ENCODE measurements at regions not wholly inside any gene's neighbourhood (a gene's known extent, or its start where the extent isn't known, plus 50 kb on each side); places are given as distances from the start of the nearest gene placed in this dataset.

GRCh38 chr20:17872959-17873358, 95.6 kb downstream of the SNX5 start:
- TF ChIP-seq ONECUT2 (CRISPR knock-in tag; IDR thresholded peaks at IDR 0.05) (no peak), ATF3 (CRISPR knock-in tag; IDR thresholded peaks at IDR 0.05) (no peak), NR2C2 (CRISPR knock-in tag; IDR thresholded peaks at IDR 0.05; ENCODE audit: borderline replicate concordance) (no peak), CTCF (CRISPR knock-in tag; IDR thresholded peaks at IDR 0.05) (no peak), ZNF430 (CRISPR knock-in tag; IDR thresholded peaks at IDR 0.05) (no peak), JUND (CRISPR knock-in tag; IDR thresholded peaks at IDR 0.05) (no peak), SRF (IDR thresholded peaks at IDR 0.05; ENCODE audit: low read depth, low read length) (no peak), TAF15 (IDR thresholded peaks at IDR 0.05; ENCODE audit: low read depth, low read length, poor library complexity, severe bottlenecking) (no peak), DPF2 (CRISPR knock-in tag; IDR thresholded peaks at IDR 0.05; ENCODE audit: borderline replicate concordance, low read depth) (no peak), KDM1A (CRISPR knock-in tag; IDR thresholded peaks at IDR 0.05) (peak; percentile 77; the same call in 1 of the 2 replicates), ZBTB21 (CRISPR knock-in tag; IDR thresholded peaks at IDR 0.05) (no peak), ELF1 (CRISPR knock-in tag; IDR thresholded peaks at IDR 0.05) (0 out of 2 replicates have a peak, but pooled peaks have one; percentile 25), ZNF639 (CRISPR knock-in tag; conservative IDR thresholded peaks at IDR 0.05) (no peak)

Data from HepG2 (cell line).